GM19397 (cell line): ENCODE measurements at regions not wholly inside any gene's neighbourhood (a gene's known extent, or its start where the extent isn't known, plus 50 kb on each side); places are given as distances from the start of the nearest gene placed in this dataset.

Experiments used
- ATAC-seq: cut with Tn5 transposase; IDR thresholded peaks from one replicate; pipeline ENCODE4 v1.9.1; 2021; ENCODE audit warnings: mild to moderate bottlenecking, moderate library complexity; ENCODE audit not compliant: unreplicated experiment

DNA sequence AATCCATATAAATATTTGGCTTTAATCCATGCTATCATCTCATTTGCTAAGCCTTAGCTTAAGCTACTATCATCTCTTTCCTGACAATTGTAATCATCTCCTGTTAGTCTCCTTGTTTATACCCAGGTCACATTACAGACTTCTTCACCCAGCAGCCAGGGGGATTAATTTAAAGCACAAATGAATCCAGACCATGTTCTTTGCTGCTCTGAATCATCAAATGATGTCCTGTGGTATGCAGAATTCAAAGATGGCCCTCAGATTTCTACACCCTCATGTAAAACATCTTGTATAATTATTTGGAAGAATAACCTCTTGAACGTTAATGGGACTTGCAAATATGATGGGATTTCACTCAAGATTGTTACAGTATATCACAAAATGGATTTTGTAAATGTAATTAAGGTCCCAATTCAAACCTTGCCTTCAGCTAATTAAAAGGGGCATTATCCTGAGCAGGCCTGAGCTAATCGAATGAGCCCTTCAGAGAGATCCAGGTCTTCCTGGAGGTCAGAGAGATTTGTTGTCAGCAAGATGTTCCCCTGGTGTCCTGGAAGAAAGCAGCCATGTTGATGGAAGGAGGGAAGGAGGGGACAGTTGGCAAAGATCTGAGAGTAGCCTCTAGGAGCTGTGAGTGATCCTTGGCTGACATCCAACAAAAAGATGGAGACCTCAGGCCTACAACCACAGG, 241.1 kb upstream of the MMADHC start:
- ATAC-seq = no peak

DNA sequence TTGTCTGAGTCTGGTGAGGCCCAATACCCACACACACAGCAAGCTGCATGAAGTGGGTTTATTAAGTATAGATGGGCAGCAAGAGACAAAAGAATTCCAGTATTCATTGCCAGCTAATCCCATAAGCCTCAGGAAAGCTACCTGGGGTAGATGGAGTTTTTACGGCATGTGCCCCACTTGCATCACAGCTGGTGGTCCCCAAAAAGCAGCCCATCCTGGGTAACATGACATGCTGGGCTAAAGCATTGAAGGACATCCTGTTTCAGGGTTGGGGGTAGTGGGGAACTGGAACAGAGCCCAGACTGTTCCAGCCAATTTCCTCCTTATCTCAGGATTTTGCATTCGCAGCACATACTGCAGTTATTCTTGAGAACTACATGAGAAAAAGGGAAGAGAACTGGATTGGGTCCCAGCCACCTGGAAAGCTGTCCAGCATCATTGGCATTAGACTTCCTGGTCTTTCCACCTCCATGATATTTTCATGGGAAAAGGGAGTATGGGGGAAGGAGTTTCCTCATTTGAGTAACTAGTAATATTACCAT, 240.1 kb upstream of the MMADHC start:
- no peak for ATAC-seq

DNA sequence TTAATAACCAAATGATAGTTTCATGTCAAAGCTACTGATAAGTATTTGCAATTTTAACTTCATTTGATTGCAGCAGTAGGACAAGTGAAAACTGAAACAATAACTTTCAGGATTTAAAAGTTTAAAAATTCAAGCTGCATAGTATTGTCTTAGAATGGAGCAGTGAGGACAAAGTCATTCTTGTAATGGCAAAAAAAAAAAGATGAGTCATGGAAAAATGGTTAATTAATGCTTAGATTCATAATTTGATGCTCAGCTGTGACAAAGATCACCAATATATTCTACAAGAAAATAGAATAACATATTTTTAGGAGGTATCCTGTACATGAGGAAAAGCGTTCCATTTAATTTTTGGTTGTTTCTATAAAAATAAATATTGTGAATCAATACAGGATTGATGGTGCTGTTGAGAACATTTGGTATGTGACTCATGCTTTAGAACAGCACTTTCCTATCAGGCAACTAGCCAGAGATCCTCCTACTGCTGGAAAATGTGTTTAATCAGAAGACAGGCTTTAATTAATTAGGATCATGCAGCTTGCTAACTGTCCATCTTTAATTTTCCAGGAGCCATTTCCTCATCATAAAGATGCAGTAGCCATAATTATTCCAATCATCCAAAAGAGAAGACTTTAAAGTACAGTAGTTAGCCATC, 239.0 kb upstream of the MMADHC start:
- no peak for ATAC-seq

DNA sequence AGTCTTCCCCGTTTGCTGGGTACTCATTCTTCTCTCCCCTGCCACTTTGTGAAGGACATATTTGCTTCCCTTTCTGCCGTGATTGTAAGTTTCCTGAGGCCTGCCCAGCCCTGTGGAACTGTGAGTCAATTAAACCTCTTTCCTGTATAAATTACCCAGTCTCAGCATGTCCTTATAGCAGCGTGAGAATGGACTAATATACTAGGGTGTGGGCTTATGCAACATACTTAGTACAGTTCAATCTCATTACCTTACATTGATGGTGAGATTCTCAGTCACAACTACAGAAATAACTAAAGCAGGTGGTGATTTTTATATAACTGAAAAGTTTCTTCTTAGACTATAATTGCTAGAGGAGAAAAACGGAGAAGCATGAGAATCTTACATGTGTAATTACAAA, 237.9 kb upstream of the MMADHC start:
- no peak for ATAC-seq

DNA sequence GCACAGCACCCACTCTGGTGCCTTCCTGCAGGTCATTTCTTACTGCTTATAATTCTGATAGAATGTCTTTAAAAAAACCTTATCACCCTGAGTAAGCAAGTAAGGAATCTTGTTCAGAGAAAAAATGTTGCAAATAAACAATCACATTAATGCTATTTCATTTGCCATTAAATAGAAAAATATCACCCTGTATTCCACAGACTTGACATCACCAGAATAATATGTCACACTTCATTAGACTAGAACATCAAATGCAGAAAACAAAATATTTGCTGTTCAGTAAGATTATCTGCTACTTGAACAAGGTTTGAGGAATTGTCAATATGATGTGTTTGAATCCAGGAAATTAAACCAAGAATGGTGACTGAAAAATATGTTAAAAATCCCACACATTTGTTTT, 236.6 kb upstream of the MMADHC start:
- no peak for ATAC-seq

DNA sequence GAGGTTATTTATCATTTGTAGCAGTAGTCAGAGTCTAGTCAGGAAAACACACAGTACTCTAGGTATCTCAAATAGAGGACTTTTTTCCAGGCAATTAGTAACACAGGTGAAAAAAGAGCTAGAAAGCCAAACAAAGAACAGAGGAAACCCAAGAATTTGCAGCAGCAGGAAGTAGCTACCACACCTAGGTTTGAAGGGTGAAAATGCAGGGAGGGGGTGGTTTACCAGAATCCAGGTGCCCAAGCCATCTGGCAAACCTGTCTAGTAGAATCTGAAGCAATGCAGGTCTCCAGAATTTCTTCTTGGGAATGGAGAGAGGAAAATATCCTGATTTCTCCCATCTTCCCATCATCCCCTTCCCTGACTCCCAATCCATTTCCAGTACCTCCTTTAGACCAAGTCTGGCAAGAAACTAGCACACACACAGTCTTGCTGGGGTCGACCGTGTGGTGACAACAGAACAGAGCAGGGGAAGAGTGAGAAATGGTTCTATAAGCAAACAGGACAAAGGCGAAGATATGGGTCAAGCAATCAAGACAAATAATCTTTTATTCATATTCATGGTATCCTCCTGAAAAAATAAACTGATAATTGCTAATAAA, 231.9 kb upstream of the MMADHC start:
- no peak for ATAC-seq

DNA sequence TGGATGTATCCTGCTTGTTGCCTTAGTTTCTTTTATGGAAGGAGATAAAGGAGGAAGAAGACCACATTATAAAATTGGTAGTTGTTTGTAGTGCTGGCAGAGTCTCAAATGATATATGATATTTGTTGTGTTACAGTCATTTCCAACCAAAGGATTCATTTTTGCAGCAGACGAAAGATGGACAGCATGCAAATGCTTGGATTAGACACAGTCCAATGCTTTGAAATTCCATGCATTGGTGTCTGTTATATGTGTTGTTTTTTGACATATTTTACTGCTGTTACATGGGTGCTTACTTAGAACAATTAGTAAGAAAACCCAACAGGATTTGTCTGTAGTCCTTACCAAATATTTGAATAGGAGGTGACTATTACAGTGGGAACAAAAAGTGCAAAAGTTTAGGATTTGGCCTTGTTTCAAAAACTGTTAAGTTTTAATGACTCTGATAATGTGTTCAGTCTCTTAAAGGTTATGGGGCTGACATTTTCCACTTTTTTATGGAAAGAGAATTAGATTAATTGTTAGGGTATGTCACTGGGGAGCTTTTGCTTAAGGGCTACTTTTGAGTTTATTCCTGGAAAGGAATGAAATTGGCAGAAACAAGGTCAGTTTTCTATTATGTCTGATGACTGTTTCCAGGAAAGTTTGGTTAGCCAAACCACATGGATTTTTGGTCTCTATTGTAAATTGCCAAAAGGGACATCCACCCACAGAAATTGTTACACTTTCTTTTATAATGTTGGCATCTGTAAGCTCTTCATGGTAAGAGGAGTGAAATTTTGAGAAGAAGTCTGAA, 229.4 kb upstream of the MMADHC start:
- ATAC-seq = no peak

DNA sequence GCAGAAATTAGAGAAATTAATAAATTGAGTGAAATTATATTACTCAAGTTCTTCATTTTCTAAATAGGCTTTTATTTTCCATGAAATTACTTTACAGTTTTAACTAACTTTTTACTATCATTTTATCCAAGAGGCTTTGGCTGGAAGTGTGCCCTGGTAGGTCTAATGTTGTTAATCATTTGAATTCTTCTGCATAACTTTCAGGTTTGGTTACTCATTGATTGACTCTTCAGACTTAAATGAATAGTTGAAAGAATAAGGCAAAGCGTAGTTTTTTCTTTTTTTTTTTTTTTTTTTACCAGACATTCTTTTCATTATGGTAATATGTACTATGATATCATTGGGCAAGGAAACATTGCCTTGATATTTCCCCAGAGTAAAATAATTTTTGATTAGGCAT, 228.4 kb upstream of the MMADHC start:
- ATAC-seq = no peak

DNA sequence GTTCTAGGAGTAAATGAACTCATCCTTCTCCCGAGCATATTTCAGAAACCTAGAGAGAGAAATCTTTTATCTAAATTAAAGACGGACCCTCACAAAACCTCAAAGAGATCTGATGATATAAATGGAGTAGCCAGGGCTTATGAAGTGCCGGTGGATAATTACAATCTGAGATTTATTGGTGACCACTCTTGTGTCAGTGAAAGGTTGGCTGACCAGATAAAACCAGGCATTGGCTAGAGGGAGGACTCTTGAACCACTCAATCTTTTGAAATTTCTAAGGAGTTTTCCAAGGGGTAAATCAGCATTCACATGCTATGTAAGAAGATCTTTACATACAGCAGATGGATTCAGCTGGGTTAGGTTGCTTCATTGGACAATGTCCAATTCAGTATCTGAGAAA, 227.3 kb upstream of the MMADHC start:
- ATAC-seq = no peak

DNA sequence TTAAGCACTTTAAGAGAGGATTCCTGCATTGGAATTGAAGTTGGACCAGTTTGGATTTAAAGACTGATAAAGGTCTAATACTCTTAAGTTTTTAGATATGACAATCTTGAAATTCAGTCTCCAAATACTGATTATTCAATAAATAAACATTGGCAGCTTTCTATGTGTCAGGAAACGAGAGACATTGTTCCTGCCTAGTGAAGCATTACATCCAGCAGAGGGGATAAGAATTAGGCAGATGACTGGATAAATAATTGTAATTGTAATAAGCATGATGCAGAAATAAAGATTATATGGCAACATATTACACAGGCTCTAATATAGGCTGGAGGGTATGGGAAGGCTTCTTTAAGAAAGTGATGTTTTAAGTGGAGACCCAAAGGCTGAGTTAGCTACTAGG, 226.5 kb upstream of the MMADHC start:
- no peak for ATAC-seq

DNA sequence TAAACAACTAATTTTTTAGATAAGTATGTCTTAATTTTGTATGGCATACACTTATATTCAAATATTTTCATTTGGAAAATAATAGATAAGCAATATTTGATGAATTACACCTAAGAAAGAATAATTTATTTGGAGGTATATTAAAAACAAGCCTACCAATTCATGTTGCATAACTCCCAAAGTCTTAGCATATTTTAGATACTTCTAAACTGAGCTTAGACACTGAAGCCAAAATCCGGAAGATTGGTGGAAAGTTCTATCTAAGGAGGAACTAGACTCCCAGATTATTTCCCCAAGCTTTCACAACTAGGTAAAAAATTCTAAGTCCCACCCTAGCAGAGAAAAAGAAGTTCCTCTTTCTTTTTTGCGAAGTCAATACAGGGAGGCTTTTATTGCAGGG, 221.0 kb upstream of the MMADHC start:
- no peak for ATAC-seq

DNA sequence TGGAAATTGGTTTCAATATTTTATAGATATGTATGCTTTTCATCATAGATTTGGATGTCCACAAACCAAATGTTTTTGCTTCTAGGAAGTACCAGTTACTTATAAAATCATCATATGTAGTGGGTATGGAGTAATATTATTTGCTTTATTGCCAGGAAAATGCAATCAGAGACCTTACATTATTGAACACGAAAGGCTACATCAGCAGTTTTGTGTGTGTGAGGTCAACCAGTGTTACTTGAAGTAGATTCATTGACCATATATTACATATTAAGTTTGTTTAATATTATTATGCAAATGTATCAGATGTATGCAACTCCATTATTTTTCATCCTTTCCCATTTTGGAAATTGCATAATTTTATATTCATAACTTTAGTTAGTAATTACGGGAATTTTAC, 219.1 kb upstream of the MMADHC start:
- no peak for ATAC-seq

DNA sequence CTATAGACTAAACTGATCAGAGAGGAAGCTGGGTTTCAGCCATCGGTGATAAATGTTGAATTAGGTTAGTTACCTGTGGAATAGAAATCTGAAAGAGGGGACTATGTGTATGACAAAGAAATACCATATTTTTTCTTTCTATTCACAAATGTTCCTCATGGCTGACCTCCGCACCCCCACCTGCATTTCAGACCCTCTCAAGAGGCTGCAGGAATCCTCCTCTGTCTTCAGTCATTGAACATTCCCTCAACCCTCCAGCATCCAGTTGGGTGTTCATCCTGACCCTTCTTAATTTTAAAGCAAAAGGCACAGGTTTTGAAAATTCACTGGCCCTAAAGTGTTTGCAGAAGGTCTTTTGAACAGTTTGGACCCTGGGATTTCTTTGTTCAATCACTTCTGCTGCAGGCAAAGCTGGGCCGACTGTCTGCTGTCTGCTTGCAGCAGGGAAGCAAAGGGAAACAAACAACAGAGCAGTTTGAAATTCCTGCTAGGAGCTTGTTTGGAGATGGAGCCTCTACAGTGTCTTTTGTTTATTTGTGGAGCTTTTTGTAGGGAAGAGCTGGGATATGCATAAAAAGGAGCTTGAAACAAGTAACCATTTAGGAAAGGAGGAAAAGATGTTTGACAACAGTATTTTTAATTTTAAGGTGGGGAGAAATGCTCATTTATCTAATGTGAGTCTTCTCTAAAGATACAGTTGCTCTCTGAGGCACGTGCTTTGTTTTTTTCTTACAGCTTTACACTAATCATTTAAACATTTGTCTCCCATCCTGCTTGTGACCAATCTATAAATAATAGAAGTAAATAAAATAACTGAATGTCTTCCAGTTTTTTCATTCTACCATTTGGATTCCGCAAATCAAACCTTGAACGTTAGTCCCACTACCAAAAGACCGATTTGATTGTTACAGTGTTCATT, 213.3 kb upstream of the MMADHC start:
- ATAC-seq = no peak

DNA sequence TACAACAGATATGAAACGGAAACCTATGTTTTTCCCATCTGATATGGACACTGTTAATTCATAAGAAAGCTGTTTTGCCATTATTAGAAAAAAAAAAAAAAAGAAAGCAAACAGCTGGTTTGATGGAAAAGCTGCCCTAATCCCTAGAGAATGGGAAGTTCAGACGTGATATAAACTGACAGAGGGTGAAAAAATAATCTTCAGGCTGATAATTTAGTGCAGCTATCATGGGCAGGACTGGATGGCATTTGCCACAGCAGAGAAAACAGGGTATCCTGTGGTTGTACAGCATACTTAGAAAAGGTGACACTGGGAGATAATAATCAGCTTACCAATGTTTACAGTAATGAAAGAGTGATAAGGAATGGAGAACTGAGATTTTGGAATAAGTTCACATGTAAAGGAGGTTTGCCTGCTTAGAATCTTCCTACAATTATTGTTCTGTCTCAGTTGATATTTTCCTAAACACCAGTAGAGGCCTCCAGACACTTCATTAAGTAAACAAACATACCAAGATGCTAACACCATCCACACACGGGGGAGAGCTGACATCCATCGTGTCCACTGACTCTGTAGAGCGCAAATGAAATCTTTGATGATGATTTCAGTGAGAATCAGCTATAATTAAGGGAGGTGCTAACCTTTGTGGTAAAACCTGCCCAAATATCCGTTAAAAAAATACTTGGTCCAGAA, 211.6 kb upstream of the MMADHC start:
- no peak for ATAC-seq

DNA sequence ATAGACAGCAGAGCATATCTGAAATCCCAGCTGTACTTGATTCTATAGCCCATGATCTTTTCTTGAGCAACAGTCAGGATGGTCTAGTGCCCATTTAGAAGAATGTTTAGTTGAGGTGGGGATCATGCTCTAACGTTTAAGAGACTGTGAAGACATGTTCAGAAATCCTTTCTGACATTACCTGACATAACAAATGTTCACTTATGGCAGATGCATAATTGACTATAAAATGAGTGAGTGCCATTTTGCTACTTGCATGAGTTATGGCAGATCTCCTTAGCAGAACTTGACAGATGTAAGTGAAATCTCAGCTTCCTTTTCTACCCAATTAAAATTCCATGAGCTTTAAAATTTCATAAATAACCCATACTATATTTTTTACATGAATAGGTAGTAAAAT, 209.5 kb upstream of the MMADHC start:
- no peak for ATAC-seq

DNA sequence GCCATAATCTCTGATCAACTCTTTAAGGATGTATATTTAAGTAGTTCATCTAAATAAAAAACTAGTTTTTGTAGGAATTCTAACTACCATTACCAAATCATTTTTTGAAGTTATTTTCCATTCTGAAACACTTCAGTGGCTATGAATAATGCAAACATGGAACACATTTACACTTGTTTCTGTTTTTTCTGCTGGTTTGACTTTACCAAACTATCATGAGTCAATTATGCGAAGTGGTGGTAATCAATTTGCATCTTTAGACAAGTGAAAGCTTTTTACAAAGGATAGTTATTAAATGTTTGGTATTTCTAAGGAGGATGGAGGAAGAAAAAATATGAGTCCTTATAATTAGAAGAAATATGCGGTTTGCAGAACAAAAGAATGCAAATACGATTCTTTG, 202.0 kb upstream of the MMADHC start:
- ATAC-seq = no peak

DNA sequence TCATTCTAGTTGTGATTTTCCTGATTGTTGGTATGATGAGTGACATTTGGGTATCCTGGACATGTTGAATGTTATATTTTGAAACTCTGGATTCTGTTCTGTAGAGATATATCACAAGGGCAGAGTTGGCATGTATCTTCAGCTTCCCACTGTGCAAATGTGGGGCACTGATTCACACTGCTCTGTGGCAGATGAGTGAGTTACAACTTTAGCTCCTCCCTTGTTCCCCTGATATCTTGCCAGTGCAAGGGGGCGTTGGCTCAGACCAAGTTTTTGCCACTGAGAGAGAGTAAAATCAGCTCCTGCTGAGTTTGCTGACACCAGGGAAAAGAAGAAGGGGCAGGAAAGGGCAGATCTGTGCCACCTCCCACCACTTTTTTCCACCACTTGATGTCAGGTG, 199.6 kb upstream of the MMADHC start:
- no peak for ATAC-seq

DNA sequence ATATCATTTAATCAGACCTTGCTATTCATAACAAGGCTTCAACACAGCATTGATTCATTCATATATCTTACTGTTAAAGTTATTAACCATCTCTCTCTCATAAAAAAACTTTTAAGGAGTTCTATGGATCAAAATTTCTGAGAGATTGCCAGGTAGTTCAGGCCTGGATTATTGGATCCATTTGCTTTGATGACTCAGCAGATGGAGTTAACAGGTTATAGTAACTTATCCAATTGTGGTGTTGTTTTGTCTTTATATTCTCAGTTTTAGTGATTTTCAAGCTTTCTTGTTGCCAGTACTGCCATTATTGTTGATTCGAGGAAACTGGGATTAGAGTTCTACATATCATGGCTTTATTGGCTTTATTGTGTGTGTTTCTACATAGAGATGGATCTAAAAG, 195.7 kb upstream of the MMADHC start:
- ATAC-seq = no peak

DNA sequence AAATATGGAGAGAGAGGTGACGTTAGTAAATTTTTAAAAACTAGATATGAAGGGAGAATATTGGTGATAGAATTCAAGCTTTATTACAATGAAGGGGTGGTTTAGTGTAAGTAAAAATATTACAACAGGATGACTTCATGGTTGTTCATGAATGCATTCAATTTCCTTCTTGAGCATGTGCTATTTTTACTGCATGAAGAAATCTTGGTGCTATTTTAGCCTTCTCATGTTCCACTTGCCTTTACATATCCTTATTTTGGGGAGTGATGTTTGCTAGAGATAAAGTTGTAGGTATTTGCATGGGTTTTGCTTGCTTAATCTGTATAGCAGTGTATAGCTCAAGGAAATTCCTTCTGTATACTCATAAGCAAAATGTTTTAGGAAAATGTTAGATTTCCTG, 195.0 kb upstream of the MMADHC start:
- ATAC-seq = no peak

DNA sequence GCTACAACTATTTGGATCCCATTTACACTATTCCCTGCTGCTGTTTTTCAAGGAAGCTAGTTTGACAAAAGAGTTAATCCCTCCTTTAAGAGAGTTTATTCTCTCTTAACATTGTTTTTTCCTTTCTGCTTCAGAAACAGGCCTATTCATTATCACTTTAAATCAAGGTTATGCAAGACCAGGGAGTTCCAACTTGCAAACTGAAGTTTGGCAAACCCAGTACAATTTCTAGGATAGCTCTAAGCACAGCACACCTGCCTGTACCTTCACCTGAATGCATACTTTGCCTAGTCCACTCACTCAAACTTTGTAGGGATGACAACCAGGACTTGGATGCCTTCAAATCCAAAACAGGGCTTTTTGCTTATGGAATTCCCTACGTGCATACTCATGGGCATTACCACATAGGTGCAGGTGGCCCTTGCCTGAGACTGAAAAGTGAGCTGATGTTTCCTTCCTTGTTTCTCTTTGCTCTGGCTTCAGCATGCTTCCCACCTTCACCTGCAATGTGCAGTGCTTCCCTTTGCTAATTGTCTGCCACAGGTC, 193.8 kb upstream of the MMADHC start:
- no peak for ATAC-seq
